Erythroblast (primary cell): ENCODE measurements at regions not wholly inside any gene's neighbourhood (a gene's known extent, or its start where the extent isn't known, plus 50 kb on each side); places are given as distances from the start of the nearest gene placed in this dataset.
"Not testable (repeated sequence)": the region's sequence is repeated elsewhere in the genome, so short reads cannot be mapped to it uniquely, and the experiment has no call there.

Source experiments
- GATA1 ChIP-seq: IDR thresholded peaks from 2 replicates; pipeline ENCODE4 v1.6.1; 2011; ENCODE audit warnings: low read depth, mild to moderate bottlenecking, control low read depth, low read length, moderate library complexity
- POLR2A ChIP-seq: IDR thresholded peaks from 2 replicates; pipeline ENCODE4 v1.6.1; 2011; ENCODE audit warnings: mild to moderate bottlenecking, low read length

DNA sequence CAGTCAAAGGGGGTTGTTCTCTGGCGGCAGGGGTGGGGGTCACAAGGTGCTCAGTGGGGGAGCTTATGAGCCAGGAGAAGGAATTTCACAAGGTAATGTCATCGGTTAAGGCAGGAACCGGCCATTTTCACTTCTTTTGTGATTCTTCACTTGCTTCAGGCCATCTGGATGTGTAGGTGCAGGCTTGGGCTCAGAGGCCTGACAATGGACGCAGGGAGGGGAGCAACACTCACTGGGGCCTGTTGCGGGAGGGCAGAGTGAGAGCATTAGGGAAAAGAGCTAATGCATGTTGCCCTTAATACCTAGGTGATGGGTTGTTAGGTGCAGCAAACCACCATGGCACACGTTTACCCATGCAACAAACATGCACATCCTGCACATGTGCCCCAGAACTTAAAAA, 98.0 kb upstream of the FAM47A start:
- not testable (repeated sequence) for TF ChIP-seq POLR2A, GATA1
